Lower leg skin (tissue), 3 donors: ENCODE measurements at regions not wholly inside any gene's neighbourhood (a gene's known extent, or its start where the extent isn't known, plus 50 kb on each side); places are given as distances from the start of the nearest gene placed in this dataset.

Experiments used
- POLR2A ChIP-seq, 2 donors: fragments of 450-650 bp; IDR thresholded peaks; one replicate each; pipeline ENCODE4 v1.6.1; 2016 to 2017; ENCODE audit warnings: antibody characterized with exemption in 2 of 2, mild to moderate bottlenecking in 1 of 2, moderate library complexity in 1 of 2
- TF ChIP-seq, protein P1 (sequence below), 3 donors: fragments of 450-650 bp; IDR thresholded peaks; one replicate each; pipeline ENCODE4 v1.5.1; 2016; ENCODE audit warnings: antibody characterized with exemption in 3 of 3, mild to moderate bottlenecking in 3 of 3, moderate library complexity in 2 of 3

DNA sequence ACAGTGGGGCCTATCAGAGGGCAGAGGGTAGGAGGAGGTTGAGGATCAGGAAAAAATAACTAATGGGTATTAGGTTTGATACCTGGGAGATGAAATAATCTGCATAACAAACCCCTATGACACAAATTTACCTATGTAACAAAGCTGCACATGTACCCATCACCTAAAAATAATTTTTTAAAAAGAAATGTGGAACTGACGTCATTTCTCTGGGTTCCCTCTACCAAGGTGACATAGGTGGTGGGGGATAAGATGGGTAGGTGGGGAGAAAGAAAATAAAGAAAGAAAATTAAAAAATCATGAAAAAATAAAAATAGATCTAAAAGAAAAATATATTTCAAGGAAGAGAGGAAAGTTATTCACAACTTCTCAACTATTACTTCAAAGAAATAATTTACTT lies 153.1 kb upstream of the SORCS1 start:
- TF ChIP-seq, protein P1, sequence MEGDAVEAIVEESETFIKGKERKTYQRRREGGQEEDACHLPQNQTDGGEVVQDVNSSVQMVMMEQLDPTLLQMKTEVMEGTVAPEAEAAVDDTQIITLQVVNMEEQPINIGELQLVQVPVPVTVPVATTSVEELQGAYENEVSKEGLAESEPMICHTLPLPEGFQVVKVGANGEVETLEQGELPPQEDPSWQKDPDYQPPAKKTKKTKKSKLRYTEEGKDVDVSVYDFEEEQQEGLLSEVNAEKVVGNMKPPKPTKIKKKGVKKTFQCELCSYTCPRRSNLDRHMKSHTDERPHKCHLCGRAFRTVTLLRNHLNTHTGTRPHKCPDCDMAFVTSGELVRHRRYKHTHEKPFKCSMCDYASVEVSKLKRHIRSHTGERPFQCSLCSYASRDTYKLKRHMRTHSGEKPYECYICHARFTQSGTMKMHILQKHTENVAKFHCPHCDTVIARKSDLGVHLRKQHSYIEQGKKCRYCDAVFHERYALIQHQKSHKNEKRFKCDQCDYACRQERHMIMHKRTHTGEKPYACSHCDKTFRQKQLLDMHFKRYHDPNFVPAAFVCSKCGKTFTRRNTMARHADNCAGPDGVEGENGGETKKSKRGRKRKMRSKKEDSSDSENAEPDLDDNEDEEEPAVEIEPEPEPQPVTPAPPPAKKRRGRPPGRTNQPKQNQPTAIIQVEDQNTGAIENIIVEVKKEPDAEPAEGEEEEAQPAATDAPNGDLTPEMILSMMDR (IDR thresholded peaks at IDR 0.05) = no peak
- TF ChIP-seq POLR2A (IDR thresholded peaks at IDR 0.05) = no peak
